ENCODE measurements at regions not wholly inside any gene's neighbourhood (a gene's known extent, or its start where the extent isn't known, plus 50 kb on each side); places are given as distances from the start of the nearest gene placed in this dataset.

GRCh38 chr1:17877316-17877715 is 122.2 kb downstream of the ACTL8 start:
- DNase-seq: no peak

GRCh38 chr1:17877896-17878295 is 122.8 kb downstream of the ACTL8 start:
- DNase-seq: no peak

GRCh38 chr1:17878837-17879236 is 123.7 kb downstream of the ACTL8 start:
- no peak for DNase-seq

- DNase-seq: no peak
Measured at GRCh38 chr1:17880449-17880848, 125.3 kb downstream of the ACTL8 start.

GRCh38 chr1:17881761-17882160 is 126.6 kb downstream of the ACTL8 start:
- no peak for DNase-seq

- no peak for DNase-seq
Measured at GRCh38 chr1:17883136-17883535, 128.0 kb downstream of the ACTL8 start.

GRCh38 chr1:17883662-17884395 is 128.7 kb downstream of the ACTL8 start:
- no peak for DNase-seq

GRCh38 chr1:17885663-17886320 is 130.7 kb downstream of the ACTL8 start:
- no peak for DNase-seq

- no peak for DNase-seq
Measured at GRCh38 chr1:17886386-17886785, 131.3 kb downstream of the ACTL8 start.

- DNase-seq: no peak
Measured at GRCh38 chr1:17886838-17887441, 131.8 kb downstream of the ACTL8 start.

GRCh38 chr1:17887661-17888371 is 132.7 kb downstream of the ACTL8 start:
- no peak for DNase-seq

- DNase-seq: no peak
Measured at GRCh38 chr1:17890056-17890814, 135.1 kb downstream of the ACTL8 start.

- DNase-seq: no peak
Measured at GRCh38 chr1:17890815-17891191, 135.7 kb downstream of the ACTL8 start.

- no peak for DNase-seq
Measured at GRCh38 chr1:17891205-17892110, 136.3 kb downstream of the ACTL8 start.

- no peak for DNase-seq
Measured at GRCh38 chr1:17892225-17892624, 137.1 kb downstream of the ACTL8 start.

GRCh38 chr1:17892851-17893250 is 137.7 kb downstream of the ACTL8 start:
- no peak for DNase-seq

GRCh38 chr1:17893891-17894631 is 138.9 kb downstream of the ACTL8 start:
- DNase-seq: no peak

- no peak for DNase-seq
Measured at GRCh38 chr1:17895401-17895800, 140.3 kb downstream of the ACTL8 start.

- no peak for DNase-seq
Measured at GRCh38 chr1:17895986-17896385, 140.9 kb downstream of the ACTL8 start.

- no peak for DNase-seq
Measured at GRCh38 chr1:17903386-17903785, 148.3 kb downstream of the ACTL8 start.

- no peak for DNase-seq
Measured at GRCh38 chr1:17904290-17904689, 149.2 kb downstream of the ACTL8 start.
